NCI-H1930 (cell line): ENCODE measurements at regions not wholly inside any gene's neighbourhood (a gene's known extent, or its start where the extent isn't known, plus 50 kb on each side); places are given as distances from the start of the nearest gene placed in this dataset.

Experiments used
- DNase-seq, 2 experiments: peaks; one replicate each; lab custom pipeline; 2025; lab: John Stamatoyannopoulos, UW

DNA sequence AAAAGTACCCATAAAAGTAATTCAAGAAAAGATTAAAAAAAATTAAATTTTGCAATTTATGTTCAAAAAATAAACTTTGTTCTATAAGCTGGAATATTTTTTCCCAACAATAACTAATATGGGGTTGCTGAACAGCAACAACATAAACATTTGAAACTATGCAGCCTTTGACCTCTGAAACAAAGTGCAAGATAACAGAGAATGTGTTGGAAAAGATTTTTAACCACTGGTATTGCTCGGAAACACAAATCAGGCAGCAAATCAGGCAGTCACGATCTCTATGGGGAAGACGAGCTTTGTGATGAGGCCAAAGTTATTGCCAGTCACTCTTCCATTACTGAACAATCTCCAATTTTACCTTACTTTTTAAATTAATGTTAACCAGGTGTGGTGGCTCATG lies 332.1 kb downstream of the PABPC4L start:
- no peak for DNase-seq

DNA sequence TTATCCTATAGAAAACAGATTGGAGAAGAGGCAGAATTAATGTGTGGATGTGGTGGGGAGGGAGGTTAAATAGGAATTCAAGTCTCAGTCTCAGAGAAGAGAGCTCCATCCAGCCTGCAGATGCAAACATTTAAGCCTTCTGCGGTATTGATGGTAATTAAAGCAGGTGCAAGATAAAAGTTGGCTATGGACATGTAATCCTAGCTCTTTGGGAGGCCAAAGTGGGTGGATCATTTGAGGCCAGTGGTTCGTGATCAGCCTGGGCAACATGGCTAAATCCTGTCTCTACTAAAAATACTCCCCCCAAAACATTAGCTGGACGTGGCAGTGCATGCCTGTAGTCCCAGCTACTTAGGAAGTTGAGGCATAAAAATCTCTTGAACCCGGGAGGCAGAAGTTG lies 332.7 kb downstream of the PABPC4L start:
- no peak for DNase-seq

DNA sequence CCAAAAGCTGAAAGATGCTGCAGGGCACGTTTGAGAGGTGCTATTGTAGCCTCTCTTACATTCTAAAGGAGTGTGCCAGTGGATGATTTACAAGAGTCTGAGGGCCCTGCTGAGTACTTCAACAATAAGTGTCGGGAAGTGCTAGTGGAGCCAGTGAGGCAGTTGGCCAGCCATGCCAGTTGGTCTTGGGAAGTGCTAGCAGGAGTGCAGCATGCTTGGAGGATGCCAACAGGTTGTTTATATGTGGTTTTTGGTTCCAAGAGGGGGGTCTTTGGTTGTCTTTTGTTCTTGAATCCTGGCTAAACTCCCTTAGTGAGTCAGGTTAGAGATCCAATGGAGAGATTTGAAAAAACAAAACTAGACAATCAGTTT lies 335.3 kb downstream of the PABPC4L start:
- DNase-seq = no peak

DNA sequence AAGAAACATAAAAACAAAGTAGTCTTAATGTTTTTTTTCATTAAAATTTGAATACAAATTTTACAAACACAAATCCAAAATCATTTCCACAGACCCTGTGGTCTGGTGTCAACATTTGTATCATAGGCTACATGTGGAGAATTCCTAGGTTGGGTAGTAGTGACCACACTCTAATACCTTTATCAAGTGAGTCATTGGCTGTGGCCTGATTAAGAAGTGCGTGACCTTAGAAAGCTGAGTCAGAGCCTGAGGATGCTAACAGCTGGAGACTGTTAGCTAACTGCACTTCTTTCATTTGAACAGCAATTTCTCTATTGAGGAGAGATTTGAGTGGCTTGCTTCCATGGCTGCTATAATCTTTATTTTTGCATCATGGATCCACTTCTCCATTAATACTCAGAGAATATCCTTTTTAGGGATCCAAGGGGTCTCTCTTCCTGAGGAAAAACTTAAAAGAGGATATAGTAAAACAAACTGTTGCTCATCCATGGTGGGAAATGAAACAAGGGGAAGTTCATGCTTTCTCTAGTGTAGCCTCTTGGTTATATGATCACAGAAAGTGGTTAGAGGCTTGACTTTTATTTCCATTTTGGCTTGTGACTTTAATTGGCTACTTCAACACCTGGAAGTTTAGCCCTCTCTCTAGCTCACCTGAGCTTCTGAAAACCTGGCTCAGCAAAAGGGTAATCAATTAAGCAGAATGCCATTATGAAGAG lies 335.8 kb downstream of the PABPC4L start:
- no peak for DNase-seq

DNA sequence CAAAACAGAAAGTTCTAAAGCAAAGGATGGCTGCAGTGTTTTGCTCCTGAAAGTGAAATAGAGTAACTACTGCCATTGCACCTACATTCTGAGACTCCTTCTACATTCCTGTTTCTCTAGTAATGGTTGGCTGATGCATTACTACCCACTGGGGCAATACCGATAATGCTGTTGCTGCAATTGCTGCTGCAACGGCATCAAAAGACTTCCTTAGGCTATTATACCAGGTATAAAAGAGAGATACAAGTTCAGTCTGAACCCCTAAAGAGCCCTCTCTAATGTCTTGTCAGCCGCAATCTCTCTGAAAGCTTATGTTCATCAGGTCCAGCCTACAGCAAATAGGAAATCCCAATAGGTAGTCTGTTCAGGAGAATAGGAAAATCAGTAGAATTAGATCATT lies 338.4 kb downstream of the PABPC4L start:
- no peak for DNase-seq

DNA sequence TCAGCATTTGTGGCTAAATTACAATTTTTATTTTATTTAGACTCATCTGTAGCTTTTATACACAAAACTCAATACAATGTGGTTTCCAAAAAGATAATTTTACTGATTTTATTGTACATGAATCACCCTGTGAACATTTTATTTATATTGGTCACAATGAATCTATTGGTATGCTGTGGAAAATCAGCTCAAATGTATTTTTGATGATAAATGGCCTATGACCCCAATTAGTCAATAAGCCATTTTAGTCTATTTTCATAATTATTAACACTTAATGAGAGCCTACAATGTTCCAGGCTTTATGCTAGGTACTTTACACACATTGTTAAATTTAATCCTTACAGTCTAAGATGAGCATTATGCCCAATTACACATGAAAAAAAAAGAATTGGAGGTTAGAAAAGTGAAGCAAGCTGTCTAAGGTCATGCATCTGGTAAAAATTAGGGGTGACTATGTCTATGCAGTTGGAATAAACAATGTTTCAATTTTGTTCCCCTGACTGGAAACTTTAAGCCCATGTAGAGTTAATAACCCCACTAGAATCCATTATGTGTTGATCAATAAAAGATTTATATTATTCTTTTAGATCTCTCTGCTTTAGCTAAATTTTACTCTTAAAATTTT lies 344.7 kb downstream of the PABPC4L start:
- DNase-seq = no peak

DNA sequence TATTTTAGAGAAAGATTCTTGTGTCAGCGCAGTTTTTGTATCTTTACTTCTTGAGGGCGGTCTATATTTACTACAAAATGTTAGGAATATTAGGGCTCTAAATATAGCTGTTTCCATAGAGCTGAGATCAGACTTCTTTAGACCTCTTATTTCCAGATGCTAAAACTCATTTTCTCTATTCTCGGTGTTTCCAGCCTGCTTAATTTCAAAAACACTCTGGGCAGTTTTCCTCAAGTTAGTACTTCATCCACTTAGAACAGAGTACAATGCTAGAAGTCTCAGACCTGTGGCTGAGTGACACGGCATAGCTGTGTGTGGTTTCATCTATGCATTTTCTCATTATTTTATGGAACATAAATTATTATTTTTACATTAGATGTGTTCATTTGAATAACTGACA lies 346.6 kb downstream of the PABPC4L start:
- DNase-seq = no peak

DNA sequence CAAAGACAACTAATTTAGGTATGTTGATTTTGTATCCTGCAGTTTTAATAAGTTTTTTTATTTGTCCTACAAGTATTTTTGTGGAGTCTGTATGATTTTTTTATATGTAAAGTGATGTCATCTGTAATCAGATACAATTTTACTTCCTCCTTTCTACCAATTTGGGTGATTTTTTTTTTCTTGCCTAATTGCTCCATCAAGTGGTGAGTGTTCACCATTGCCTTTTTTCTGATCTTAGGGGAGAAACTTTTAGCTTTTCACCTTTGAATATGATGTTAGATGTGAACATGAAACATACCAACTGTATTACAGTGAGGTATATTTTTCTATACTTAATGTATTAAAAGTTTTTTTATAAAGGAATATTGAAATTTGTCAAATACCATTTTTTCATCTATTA lies 362.3 kb downstream of the PABPC4L start:
- DNase-seq = no peak

DNA sequence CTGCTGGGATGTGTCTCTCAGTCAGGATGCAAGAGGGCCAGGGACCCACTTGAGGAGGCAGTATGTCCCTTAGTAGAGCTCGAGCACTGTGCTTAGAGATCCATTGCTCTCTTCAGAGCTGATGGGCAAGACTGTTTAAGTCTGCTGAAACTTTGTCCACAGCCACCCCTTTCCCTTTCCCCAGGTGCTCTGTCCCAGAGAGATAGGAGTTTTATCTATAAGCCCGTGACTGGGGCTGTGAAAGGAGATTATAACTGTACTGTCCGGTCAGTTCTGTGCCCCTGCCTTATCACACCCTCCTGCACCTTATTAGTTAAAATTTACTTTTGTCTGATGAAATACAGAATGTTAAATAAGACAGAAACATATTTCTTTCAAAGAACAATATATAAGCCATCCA lies 378.4 kb downstream of the PABPC4L start:
- no peak for DNase-seq

DNA sequence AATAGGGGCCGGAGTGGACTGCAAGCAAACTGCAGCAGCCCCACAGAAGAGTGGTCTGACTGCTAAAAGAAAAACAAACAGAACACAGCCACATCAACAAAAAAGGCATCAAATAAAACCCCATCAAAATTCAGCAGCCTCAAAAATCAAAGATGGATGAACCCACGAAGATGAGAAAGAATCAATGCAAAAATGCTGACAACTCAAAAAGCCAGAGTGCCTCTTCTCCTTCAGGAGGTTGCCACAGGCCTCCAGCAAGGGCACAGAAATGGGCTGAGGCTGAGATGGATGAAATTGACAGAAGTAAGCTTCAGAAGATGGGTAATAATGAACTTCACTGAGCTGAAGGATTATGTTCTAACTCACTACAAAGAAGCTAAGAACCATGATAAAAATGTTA lies 388.6 kb downstream of the PABPC4L start:
- no peak for DNase-seq

DNA sequence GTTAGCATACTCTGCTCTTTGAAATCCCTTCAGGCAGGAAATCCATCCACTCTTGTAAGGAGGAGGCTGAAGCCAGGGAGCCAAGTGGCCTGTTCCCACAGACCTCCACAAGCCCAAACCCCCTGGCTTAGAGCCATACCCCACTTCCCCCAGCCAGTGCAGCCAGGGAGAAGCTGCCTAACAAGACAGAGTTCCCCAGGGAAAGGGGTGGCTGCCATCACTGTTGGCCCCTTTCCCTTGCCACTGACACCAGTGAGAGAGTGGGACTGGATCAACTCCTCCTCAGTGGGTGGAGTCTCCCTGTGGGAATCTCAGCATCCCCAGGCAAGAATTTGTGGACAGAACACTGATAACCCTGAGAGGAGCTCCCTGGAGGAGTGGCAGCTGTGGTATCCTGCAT lies 389.4 kb downstream of the PABPC4L start:
- DNase-seq = no peak

DNA sequence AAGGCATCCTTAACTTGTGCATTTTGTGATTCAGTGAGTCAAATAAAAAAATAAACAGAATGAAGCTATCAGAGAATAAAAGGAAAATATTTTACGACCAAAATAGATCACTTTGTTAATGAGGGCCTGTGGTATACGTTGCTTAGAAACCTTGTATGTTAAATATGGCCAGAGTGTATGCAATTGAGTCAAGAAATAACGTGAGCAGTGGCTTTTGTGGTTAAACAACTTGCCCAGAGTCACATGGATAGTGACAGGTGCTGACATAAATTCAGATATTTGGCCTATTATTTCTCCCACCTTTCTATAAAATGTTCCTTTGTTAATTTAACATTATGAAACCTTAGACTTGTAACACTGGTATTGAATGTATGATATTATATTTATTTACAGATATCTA lies 393.4 kb downstream of the PABPC4L start:
- no peak for DNase-seq

DNA sequence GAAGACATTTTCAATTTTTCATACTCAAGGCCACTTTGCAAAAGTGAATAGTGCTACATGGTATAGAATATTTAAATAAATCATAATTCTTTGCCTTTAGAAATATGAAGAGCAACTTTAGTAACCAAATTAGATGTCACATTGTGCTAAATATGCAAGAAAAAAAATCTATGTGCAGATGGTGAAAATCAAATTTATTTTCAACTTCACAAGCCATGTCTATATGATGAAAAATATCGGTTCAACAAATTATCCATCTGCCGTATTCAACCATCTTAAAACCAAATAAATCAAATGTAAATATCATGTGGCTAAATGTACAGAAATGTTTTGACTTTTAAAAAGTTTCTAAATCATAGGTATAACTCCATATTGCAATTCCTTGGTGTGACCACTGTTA lies 398.2 kb downstream of the PABPC4L start:
- no peak for DNase-seq

DNA sequence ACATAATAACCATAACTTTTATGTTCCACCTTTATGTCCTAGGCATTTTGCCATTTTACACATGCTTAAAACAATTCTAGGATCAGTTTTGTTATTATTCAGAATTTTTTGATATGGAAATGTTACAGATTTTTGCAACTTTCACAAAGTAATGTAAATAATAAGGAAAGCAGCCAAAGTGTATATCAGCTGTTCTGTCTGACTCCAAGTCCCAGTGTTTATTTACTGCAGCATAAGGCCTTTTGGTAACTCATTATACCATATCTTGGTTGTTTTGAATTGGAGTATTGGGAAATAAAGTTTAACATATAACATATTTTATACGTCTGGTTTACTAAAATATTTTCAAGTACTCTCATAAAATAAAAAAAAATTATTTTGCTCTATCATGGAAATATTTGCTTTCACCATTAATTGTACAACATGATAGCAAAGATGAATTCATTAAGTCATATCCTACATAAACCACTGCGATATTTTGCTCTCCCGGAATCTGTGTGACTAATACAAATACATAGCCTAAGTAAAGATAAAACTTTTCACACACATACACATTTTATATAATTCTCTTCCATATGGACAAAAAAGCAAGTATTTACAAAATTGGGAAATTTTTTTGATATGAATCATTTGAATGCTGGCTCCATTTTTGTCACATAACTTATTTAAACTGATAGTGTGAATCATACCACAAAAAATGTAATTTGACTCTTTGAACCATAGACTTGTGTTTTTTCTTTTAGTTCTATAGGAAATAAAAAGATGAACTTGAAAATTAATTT lies 399.0 kb downstream of the PABPC4L start:
- DNase-seq = no peak

DNA sequence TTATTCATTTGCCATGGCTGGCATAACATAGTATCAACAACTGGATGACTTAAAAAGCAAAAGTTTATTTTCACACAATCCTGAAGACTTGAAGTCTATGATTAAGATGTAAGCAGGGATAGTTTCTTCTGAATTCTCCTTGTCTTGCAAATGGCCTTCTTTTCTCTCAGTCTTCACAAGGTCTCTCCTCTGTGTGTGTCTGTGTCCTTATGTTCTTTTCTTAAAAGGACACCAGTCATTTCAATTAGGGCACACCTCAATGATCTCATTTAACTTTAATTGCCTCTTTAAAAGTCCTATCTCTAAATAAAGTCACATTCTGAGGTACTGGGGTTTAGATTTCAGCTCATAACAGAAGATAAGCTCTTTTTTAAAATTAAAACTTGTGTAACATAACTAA lies 399.7 kb downstream of the PABPC4L start:
- DNase-seq = no peak

DNA sequence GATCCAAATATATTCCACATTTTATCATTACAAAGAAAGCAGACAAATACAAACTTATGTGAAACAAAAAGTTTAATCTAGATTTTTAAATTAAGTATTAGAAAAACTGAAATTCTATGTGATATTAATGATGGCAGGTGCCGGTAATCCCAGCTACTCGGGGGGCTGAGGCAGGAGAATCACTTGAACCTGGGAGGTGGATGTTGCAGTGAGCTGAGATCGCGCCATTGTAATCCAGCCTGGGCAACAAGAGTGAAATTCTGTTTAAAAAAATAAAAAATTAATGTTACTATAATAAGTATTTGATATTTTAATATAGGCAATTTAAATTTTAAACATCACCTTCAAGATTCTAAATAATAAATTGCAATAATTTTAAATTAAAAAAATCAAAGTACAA lies 400.6 kb downstream of the PABPC4L start:
- no peak for DNase-seq

DNA sequence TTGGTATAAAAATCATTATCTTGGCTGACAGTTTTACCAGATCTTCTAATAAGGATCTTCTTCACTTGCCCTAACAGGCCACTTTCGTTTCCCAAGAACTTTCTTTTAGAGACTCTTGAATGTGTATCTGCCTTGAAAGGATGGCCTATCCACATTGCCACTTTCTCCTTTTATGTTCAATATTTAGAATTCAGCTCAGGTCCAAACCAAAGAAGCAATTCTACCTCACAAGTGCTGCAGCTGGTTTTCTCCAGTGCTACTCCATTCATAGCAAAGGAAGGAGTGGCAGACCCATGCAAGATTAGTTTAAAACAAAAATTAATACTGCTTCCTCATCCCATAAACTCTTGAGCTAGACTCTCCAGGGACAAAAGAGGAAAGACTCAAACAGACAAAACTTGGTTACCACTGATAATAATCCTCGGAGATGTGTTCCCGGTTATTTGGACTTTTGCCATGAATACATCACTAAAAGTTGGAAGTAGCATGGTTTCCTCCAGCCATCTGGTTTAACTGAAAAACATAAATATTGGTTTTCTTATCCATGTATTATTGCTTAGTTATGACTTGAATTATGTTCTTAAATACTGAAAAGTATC lies 401.8 kb downstream of the PABPC4L start:
- no peak for DNase-seq

DNA sequence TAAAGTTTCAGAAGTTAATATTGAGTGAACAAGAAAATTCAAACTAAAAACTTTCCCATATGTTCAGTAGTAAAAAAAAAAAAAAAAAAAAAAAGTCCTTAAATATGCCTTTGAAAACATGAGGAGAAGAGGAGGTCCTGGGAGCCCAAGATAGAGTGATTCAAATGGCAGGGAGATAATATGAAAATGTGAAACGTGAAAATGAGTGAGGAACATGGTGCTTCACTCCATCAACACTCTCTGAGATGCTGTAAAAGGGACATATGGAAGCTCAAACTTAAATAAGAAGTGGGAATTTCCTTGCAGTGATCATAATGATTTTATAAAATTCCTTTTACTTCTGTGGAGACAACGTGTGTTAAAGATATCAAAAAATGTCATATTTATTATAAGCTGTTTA lies 423.9 kb downstream of the PABPC4L start:
- DNase-seq = no peak

DNA sequence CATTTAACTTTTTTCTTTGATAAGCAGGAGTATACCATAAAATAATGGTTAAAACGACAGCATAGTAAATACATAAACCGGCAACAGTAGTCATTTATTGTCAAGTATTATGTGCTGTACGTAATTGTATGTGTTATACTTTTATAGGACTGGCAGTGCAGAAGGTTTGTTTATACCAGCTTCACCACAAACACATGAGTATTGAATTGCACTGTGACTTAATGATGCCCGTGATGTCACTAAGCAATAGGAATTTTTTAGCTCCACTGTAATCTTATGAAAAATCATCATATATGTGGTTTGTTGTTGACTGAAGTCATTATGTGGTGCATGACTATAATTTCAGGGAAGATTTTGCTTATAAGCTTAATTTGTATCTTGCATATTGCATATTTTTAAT lies 424.6 kb downstream of the PABPC4L start:
- no peak for DNase-seq

DNA sequence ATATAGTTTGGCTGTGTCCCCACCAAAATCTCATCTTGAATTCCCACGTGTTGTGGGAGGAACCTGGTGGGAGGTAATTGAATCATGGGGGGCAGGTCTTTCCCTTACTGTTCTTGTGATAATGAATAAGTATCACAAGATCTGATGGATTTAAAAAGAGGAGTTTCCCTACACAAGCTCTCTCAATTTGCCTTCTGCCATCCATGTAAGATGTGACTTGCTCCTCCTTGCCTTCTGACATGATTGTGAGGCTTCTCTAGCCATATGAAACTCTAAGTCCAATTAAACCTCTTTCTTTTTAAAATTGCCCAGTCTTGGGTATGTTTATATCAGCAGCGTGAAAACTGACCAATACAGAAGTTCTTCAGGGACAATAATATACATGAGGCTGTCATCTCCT lies 425.1 kb downstream of the PABPC4L start:
- DNase-seq = no peak

DNA sequence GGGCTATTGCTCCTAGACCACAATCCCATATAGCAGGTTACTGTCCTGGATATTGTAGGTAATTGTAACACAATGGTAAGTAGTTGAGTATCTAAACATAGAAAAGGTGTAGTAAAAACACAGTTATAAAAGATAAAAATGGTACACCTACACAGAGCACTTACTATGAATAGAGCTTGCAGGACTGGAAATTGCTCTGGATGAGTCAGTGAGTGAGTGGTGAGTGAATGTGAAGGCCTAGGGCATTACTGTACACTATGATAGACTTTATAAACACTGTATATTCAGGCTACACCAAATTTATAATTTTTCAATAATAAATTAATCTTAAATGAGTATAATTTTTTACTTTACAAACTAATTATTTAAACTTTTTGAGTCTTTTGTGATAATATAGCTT lies 425.7 kb downstream of the PABPC4L start:
- DNase-seq = no peak

DNA sequence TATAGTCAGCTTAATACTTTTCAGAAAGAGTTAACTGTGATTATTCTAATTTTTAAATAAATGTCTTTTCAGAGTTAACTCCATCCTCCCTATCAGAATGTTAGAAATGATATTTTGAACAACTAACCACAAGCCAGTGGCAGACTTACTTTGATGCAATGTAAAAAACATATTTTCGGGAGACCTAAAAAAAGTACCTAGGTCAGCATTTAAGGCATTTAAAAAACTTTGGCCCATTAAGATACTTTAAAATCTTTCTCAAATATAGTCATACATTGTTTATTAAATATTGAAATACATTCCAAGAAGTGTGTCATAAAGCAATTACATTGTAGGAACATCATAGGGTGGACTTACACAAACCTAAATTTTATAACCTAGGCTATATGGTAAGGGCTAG lies 426.1 kb downstream of the PABPC4L start:
- no peak for DNase-seq

DNA sequence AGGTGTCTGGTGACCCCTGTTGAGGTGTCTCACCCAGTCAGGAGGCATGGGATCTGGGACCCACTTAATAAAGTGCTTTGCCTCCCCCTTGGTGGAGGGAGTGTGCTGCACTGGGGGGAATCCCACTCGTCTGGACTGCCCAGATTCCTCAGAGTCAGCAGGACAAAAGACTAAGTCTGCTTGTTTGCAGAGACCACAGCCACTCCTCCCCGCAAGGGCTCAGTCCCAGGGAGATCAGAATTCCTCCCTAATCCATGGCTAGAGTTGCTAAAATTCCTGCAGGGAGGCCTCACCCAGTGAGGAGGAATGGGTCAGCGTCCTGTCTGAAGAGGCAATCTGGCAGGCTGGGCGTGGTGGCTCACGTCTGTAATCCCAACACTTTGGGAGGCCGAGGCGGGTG lies 442.2 kb downstream of the PABPC4L start:
- DNase-seq = no peak
